Endothelial cell of umbilical vein (primary cell): ENCODE measurements at regions not wholly inside any gene's neighbourhood (a gene's known extent, or its start where the extent isn't known, plus 50 kb on each side); places are given as distances from the start of the nearest gene placed in this dataset.

Experiments
- BruUV-seq: library from RNA; stranded (reverse); fragments of 400-500 nt; replicated peaks from 2 replicates; lab custom pipeline; 2021; lab: Mats Ljungman, UMichigan
- CTCF ChIA-PET: fragments of 300-600, 350-600 bp; sonication (Branson Sonifier 250); formaldehyde crosslinking; loops from one replicate; lab custom pipeline; 2021; ENCODE audit warnings: antibody characterized with exemption, inconsistent platforms; lab: Charles Lee
- POLR2A ChIA-PET: fragments of 300-600, 350-600 bp; sonication (Branson Sonifier 250); formaldehyde crosslinking; loops from one replicate; lab custom pipeline; 2021; ENCODE audit warnings: antibody characterized with exemption, inconsistent platforms; lab: Charles Lee
- DNase-seq: peaks from one replicate; pipeline ENCODE4 v3.0.0-alpha.2; 2011; ENCODE audit warnings: low read depth, low spot score
- FAIRE-seq: peaks from 2 replicates; lab custom pipeline; 2011; peaks lifted over from hg19 to GRCh38; lab: Jason Lieb, UNC
- H2AFZ ChIP-seq: 2 replicates; pipeline ENCODE4 v1.6.0; 2012; ENCODE audit warnings: low read depth, low read length, control low read depth, inconsistent platforms
- H3K27ac ChIP-seq: 2 replicates; pipeline ENCODE4 v1.5.1; 2011; ENCODE audit warnings: low read depth, mild to moderate bottlenecking, control low read depth, low read length, moderate library complexity; ENCODE audit not compliant: insufficient read depth
- H3K27me3 ChIP-seq, 2 experiments: 2 replicates each; pipeline versions ENCODE4 v1.6.0 to v1.6.1; 2011; ENCODE audit warnings: low read length in 2 of 2, mixed read lengths in 1 of 2; ENCODE audit not compliant: control insufficient read depth in 2 of 2, insufficient read depth in 2 of 2
- H3K36me3 ChIP-seq, 2 experiments: 2 replicates in 1 of 2; 3 replicates in 1 of 2; pipeline ENCODE4 v1.5.1; 2011; ENCODE audit warnings: low read length in 2 of 2, mild to moderate bottlenecking in 1 of 2, moderate library complexity in 1 of 2; ENCODE audit not compliant: control insufficient read depth in 2 of 2, insufficient read depth in 2 of 2; ENCODE audit errors: extremely low read depth in 1 of 2
- H3K4me1 ChIP-seq: 3 replicates; pipeline ENCODE4 v1.5.1; 2011; ENCODE audit warnings: mild to moderate bottlenecking, low read length; ENCODE audit not compliant: control insufficient read depth, insufficient read depth; ENCODE audit errors: extremely low read depth
- H3K4me2 ChIP-seq: 2 replicates; pipeline ENCODE4 v1.6.1; 2011; ENCODE audit warnings: low read length, control low read depth, mixed read lengths; ENCODE audit not compliant: insufficient read depth
- H3K4me3 ChIP-seq, 3 experiments: fragments of 200-600 bp in 1 of 3; sonication (generic), shearing (Covaris generic) in 1 of 3; replicated peaks in 1 of 3; 2 replicates each; pipeline ENCODE4 v1.5.1; 2011 to 2016; ENCODE audit warnings: control low read depth in 3 of 3, low read length in 3 of 3, mild to moderate bottlenecking in 2 of 3, inconsistent platforms in 1 of 3, low read depth in 1 of 3, moderate library complexity in 1 of 3; ENCODE audit not compliant: insufficient read depth in 1 of 3
- H3K79me2 ChIP-seq: 2 replicates; pipeline ENCODE4 v1.6.0; 2012; ENCODE audit warnings: low read length, inconsistent platforms; ENCODE audit not compliant: control insufficient read depth, insufficient read depth
- H3K9ac ChIP-seq: replicated peaks from 2 replicates; pipeline ENCODE3; 2011; ENCODE audit warnings: low read length, control low read depth; ENCODE audit not compliant: insufficient read depth; ENCODE audit errors: extremely low read depth
- H3K9me1 ChIP-seq: replicated peaks from 3 replicates; pipeline ENCODE4 v1.6.0; 2011; ENCODE audit warnings: mild to moderate bottlenecking, low read length; ENCODE audit not compliant: control insufficient read depth, insufficient read depth; ENCODE audit errors: extremely low read depth
- H3K9me3 ChIP-seq: replicated peaks from 2 replicates; pipeline ENCODE4 v1.5.1; 2012; ENCODE audit warnings: low read length, inconsistent platforms; ENCODE audit not compliant: control insufficient read depth, insufficient read depth
- H4K20me1 ChIP-seq: replicated peaks from 2 replicates; pipeline ENCODE3; 2011; ENCODE audit warnings: mild to moderate bottlenecking, low read length; ENCODE audit not compliant: control insufficient read depth, insufficient read depth; ENCODE audit errors: extremely low read depth
- EZH2 ChIP-seq: IDR thresholded peaks from 2 replicates; pipeline ENCODE4 v1.6.1; 2012; ENCODE audit warnings: borderline replicate concordance, low read depth, mild to moderate bottlenecking, moderate library complexity, low read length, inconsistent platforms; ENCODE audit not compliant: severe bottlenecking
- FOS ChIP-seq: IDR thresholded peaks from 2 replicates; pipeline ENCODE4 v1.6.1; 2011; ENCODE audit warnings: mild to moderate bottlenecking, low read length, moderate library complexity, borderline replicate concordance; ENCODE audit not compliant: insufficient read depth
- GATA2 ChIP-seq: IDR thresholded peaks from 2 replicates; pipeline ENCODE4 v1.7.0; 2011; ENCODE audit warnings: low read depth, mild to moderate bottlenecking, moderate library complexity, mixed read lengths, low read length; ENCODE audit not compliant: insufficient read length, insufficient read depth
- JUN ChIP-seq: IDR thresholded peaks from 2 replicates; pipeline ENCODE4 v1.6.1; 2011; ENCODE audit warnings: borderline replicate concordance, low read depth; ENCODE audit not compliant: insufficient read length, insufficient read depth
- MAX ChIP-seq: IDR thresholded peaks from 2 replicates; pipeline ENCODE4 v1.6.1; 2011; ENCODE audit not compliant: insufficient read depth, insufficient read length
- MYC ChIP-seq: IDR thresholded peaks from one replicate; pipeline ENCODE4 v1.6.1; 2011; ENCODE audit warnings: mild to moderate bottlenecking, low read depth, low read length
- POLR2A ChIP-seq: IDR thresholded peaks from 2 replicates; pipeline ENCODE4 v1.6.1; 2012; ENCODE audit warnings: low read depth, mild to moderate bottlenecking, control low read depth, low read length
- POLR2AphosphoS5 ChIP-seq: IDR thresholded peaks from 2 replicates; pipeline ENCODE4 v1.6.1; 2012; ENCODE audit warnings: low read depth, mild to moderate bottlenecking, control low read depth, low read length, moderate library complexity; ENCODE audit not compliant: insufficient read depth
- dilution Hi-C: fragments of 300-500 bp; cut with MboI; formaldehyde crosslinking; loops from one replicate; pipeline ENCODE4 v1.15.0; 2019; ENCODE audit warnings: low sequenced_read_pairs; ENCODE audit not compliant: extremely low pct_ligation_motif_present
- intact Hi-C: fragments of 100-400 bp; cut with micrococcal nuclease; formaldehyde crosslinking; loops from one replicate; pipeline ENCODE4 v1.10.0; 2022

DNA sequence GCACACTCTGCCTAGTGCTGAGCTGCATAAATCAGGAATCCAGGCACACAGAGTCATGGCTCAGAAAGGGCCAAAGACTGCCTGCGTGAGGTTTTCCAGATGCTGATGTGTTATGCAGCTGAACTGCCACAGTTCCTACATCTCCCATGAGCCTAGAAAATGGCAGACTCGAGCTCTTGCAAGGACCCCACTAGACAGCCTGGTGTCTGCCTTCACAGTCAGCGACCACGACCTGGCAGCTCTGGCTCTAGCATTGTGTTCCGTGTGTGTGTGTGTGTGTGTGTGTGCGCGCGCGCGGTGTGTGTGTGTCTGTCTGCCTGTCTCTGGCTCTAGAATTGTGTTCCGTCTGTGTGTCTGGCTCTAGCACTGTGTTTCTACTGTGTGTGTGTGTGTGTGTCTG, 203.6 kb upstream of the AGTR2 start:
- no peak overlapping the region for H3K9ac ChIP-seq
- H3K9me3 ChIP-seq, result no peaks in the 10 kb centered on the region
- H3K4me2 ChIP-seq, result no peak overlapping the region
- no peaks in the 10 kb centered on the region for H3K27me3 ChIP-seq
- POLR2A ChIA-PET, result no interaction called here
- no peak overlapping the region for H3K27ac ChIP-seq
- H4K20me1 ChIP-seq, result no peaks in the 10 kb centered on the region
- no TSS peak for BruUV-seq
- intact Hi-C loops (no loop called here), dilution Hi-C loops (no loop called here)
- TF ChIP-seq POLR2A (no peak), FOS (no peak), MAX (no peak), GATA2 (no peak), MYC (no peak), EZH2 (no peak), POLR2AphosphoS5 (no peak), JUN (no peak)
- H3K9me1 ChIP-seq, result no peaks in the 10 kb centered on the region
- no peak overlapping the region for H3K4me3 ChIP-seq
- no peak overlapping the region for H2AFZ ChIP-seq
- no peaks in the 10 kb centered on the region for H3K4me1 ChIP-seq
- H3K79me2 ChIP-seq, result no peaks in the 10 kb centered on the region
- no peaks in the 10 kb centered on the region for H3K36me3 ChIP-seq
- no peak for DNase-seq
- CTCF ChIA-PET, result no interaction called here
- no peak for FAIRE-seq
